Vagina (tissue), 2 donors: ENCODE measurements at regions not wholly inside any gene's neighbourhood (a gene's known extent, or its start where the extent isn't known, plus 50 kb on each side); places are given as distances from the start of the nearest gene placed in this dataset.

Experiments
- DNase-seq, 2 donors: peaks; one replicate each; pipeline ENCODE4 v3.0.0-alpha.2; 2017; ENCODE audit errors: extremely low spot score in 2 of 2
- H3K27ac ChIP-seq: fragments of 200-600 bp; sonication (generic); one replicate; pipeline ENCODE4 v1.5.1; 2019
- H3K27me3 ChIP-seq: fragments of 200-600 bp; sonication (generic); one replicate; pipeline ENCODE4 v1.5.1; 2019
- H3K36me3 ChIP-seq, 2 donors: fragments of 200-600 bp; sonication (generic); one replicate each; pipeline ENCODE4 v1.5.1; 2017 to 2019
- H3K4me1 ChIP-seq: fragments of 200-600 bp; sonication (generic); one replicate; pipeline ENCODE4 v1.5.1; 2019
- H3K4me3 ChIP-seq, 2 donors: fragments of 200-600 bp; sonication (generic); 1 replicate in 1 of 2; 2 replicates in 1 of 2; pipeline ENCODE4 v1.5.1; 2016 to 2019
- H3K9me3 ChIP-seq: fragments of 200-600 bp; sonication (generic); one replicate; pipeline ENCODE4 v1.5.1; 2019
- CTCF ChIP-seq, 3 experiments: fragments of 450-650 bp in 2 of 3; fragments of 200-600 bp in 1 of 3; sonication (generic) in 1 of 3; IDR thresholded peaks; one replicate each; pipeline ENCODE4 v1.5.1; 2017 to 2019; ENCODE audit warnings: antibody characterized with exemption in 3 of 3, mild to moderate bottlenecking in 2 of 3, moderate library complexity in 2 of 3
- POLR2A ChIP-seq, 2 donors: fragments of 450-650 bp; IDR thresholded peaks; one replicate each; pipeline ENCODE4 v1.6.1; 2017; ENCODE audit warnings: antibody characterized with exemption in 2 of 2, mild to moderate bottlenecking in 2 of 2, moderate library complexity in 2 of 2
- POLR2AphosphoS5 ChIP-seq, 2 donors: sonication (generic); formaldehyde crosslinking; IDR thresholded peaks; one replicate each; pipeline ENCODE4 v1.9.0; 2017; ENCODE audit warnings: antibody characterized with exemption in 2 of 2, mild to moderate bottlenecking in 2 of 2, low read depth in 1 of 2; ENCODE audit not compliant: insufficient read depth in 1 of 2
- intact Hi-C: fragments of 100-400 bp; cut with DNase I; formaldehyde crosslinking; loops from one replicate; pipeline ENCODE4 v1.15.1; 2023

DNA sequence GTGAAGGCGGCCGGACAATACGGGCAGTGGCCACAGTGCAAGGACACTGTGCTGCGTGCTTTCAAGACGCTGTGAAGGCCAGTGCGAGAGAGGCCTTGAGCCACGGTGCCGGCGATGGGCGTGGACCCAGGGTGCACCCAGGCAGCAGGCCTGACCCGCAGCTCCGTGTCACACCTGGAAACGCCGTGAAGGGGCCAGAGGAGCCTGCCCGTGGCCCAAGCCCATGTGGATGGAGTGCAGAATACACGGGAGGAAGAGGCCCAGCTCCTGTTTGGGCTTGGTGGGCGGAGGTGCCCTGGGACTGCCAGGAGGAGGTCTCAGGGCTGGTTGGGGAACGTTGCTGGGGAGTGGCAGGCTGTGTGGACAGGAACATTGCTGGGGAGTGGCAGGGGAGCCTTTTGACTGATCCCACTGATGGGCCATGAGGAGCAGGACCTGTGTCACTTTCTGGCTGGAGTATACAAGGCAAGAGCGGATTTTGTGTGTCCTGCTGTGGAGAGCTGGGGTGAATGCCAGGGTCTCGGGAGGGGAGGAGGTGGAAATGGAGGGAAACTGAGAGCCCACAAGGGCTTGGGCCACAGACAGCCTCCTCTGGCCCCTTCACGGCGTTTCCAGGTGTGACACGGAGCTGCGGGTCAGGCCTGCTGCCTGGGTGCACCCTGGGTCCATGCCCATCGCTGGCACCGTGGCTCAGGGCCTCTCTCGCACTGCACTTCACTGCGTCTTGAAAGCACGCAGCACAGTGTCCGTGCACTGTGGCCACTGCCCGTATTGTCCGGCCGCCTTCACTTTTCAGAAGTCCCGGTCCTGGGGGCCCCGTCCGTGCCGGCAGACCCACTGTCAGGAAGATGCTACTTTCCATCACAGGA is 925.4 kb downstream of the BRD1 start:
- no peak for DNase-seq
- intact Hi-C loops, result no loop called here
- no peak overlapping the region for H3K4me3 ChIP-seq
- H3K9me3 ChIP-seq, result no peaks in the 10 kb centered on the region
- H3K27me3 ChIP-seq, result no peaks in the 10 kb centered on the region
- no peaks in the 10 kb centered on the region for H3K4me1 ChIP-seq
- no peak overlapping the region for H3K27ac ChIP-seq
- H3K36me3 ChIP-seq, result no peaks in the 10 kb centered on the region
- no peak for TF ChIP-seq POLR2A (IDR thresholded peaks at IDR 0.05)

- H3K9me3 ChIP-seq, result no peaks in the 10 kb centered on the region
- no peak overlapping the region for H3K27ac ChIP-seq
- no peaks in the 10 kb centered on the region for H3K4me1 ChIP-seq
- intact Hi-C loops, result no loop called here
- DNase-seq, result peak in 1 of 2 donors; percentile 72
- H3K36me3 ChIP-seq, result no peaks in the 10 kb centered on the region
- no peak overlapping the region for H3K4me3 ChIP-seq
- H3K27me3 ChIP-seq, result no peaks in the 10 kb centered on the region
- no peak for TF ChIP-seq POLR2AphosphoS5 (IDR thresholded peaks at IDR 0.05; ENCODE audit: insufficient read depth in 1 of 2, low read depth in 1 of 2)
- no peak for TF ChIP-seq POLR2A (IDR thresholded peaks at IDR 0.05)
- TF ChIP-seq CTCF (IDR thresholded peaks at IDR 0.05), result no peak
Observed at GRCh38 chr22:48901324-48901723, 926.3 kb downstream of the BRD1 start.

DNA sequence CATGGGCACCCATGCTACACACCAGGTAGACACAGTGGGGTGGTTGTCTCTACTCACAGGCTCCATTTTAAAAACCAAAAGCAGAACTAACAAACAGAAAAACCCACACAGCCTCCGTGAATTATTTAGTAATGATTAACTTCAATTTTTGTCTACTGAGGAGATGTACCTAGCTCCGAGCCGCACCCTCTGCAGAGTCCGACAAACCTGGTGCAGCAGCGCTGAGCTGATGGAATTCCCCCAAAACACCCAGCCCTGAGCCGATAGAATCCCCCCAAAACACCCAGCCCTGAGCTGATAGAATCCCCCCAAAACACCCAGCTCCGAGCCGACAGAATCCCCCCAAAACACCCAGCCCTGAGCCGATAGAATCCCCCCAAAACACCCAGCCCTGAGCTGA is 927.0 kb downstream of the BRD1 start:
- TF ChIP-seq CTCF (IDR thresholded peaks at IDR 0.05) (no peak), POLR2A (IDR thresholded peaks at IDR 0.05) (no peak), POLR2AphosphoS5 (IDR thresholded peaks at IDR 0.05; ENCODE audit: insufficient read depth in 1 of 2, low read depth in 1 of 2) (no peak)
- Histone ChIP-seq H3K4me3 (no peak overlapping the region), H3K27ac (no peak overlapping the region), H3K36me3 (no peaks in the 10 kb centered on the region), H3K4me1 (no peaks in the 10 kb centered on the region), H3K27me3 (no peaks in the 10 kb centered on the region), H3K9me3 (no peaks in the 10 kb centered on the region)
- intact Hi-C loops, result no loop called here
- DNase-seq, result no peak

GRCh38 chr22:48900327-48900597 is 927.4 kb downstream of the BRD1 start:
- DNase-seq, result peak; percentile 40 to 49

GRCh38 chr22:48899523-48900326 is 927.9 kb downstream of the BRD1 start:
- Histone ChIP-seq H3K27me3 (no peaks in the 10 kb centered on the region), H3K9me3 (no peaks in the 10 kb centered on the region), H3K4me3 (no peak overlapping the region), H3K36me3 (no peaks in the 10 kb centered on the region), H3K4me1 (no peaks in the 10 kb centered on the region), H3K27ac (no peak overlapping the region)
- peak in 1 of 2 donors; percentile 77 for DNase-seq
- intact Hi-C loops, result no loop called here
- TF ChIP-seq CTCF (IDR thresholded peaks at IDR 0.05) (no peak), POLR2AphosphoS5 (IDR thresholded peaks at IDR 0.05; ENCODE audit: insufficient read depth in 1 of 2, low read depth in 1 of 2) (no peak), POLR2A (IDR thresholded peaks at IDR 0.05) (no peak)

More at GRCh38 chr22:48900327-48900597, 927.4 kb downstream of the BRD1 start:
- H3K4me1 ChIP-seq, result no peaks in the 10 kb centered on the region
- H3K9me3 ChIP-seq, result no peaks in the 10 kb centered on the region
- H3K27ac ChIP-seq, result no peak overlapping the region
- no peaks in the 10 kb centered on the region for H3K27me3 ChIP-seq
- TF ChIP-seq POLR2A (IDR thresholded peaks at IDR 0.05) (no peak), POLR2AphosphoS5 (IDR thresholded peaks at IDR 0.05; ENCODE audit: insufficient read depth in 1 of 2, low read depth in 1 of 2) (no peak), CTCF (IDR thresholded peaks at IDR 0.05) (no peak)
- intact Hi-C loops, result no loop called here
- H3K4me3 ChIP-seq, result no peak overlapping the region
- no peaks in the 10 kb centered on the region for H3K36me3 ChIP-seq
